Pancreas (tissue), 10 donors: ENCODE measurements at regions not wholly inside any gene's neighbourhood (a gene's known extent, or its start where the extent isn't known, plus 50 kb on each side); places are given as distances from the start of the nearest gene placed in this dataset.

ENCODE experiments used
- ATAC-seq, 4 donors: fragments of 200-7000 bp; cut with Tn5 transposase; one replicate each; pipeline versions ENCODE4 v1.8.0 to v1.9.1; 2020; ENCODE audit warnings: mild to moderate bottlenecking in 4 of 4, moderate library complexity in 4 of 4
- DNase-seq, 6 donors: peaks; one replicate each; pipeline ENCODE4 v3.0.0-alpha.2; 2020
- FAIRE-seq: peaks from 2 replicates; lab custom pipeline; 2012; peaks lifted over from hg19 to GRCh38; lab: Jason Lieb, UNC
- H3K27ac ChIP-seq, 4 donors: fragments of 200-600 bp; sonication (generic); 1 replicate in 3 of 4; 2 replicates in 1 of 4; pipeline versions ENCODE4 v1.5.0 to v1.8.0; 2020
- H3K27me3 ChIP-seq, 4 donors: fragments of 200-600 bp; one replicate each; pipeline ENCODE4 v1.8.0; 2021
- H3K36me3 ChIP-seq, 3 donors: fragments of 200-600 bp; sonication (generic) in 1 of 3; one replicate each; pipeline versions ENCODE4 v1.5.0 to v1.8.0; 2020 to 2021
- H3K4me1 ChIP-seq, 3 donors: fragments of 200-600 bp; one replicate each; pipeline ENCODE4 v1.8.0; 2021
- H3K4me3 ChIP-seq, 4 donors: fragments of 200-600 bp; sonication (generic) in 2 of 4; one replicate each; pipeline versions ENCODE4 v1.5.0 to v1.8.0; 2020 to 2021
- H3K9me3 ChIP-seq, 4 donors: fragments of 200-600 bp; one replicate each; pipeline ENCODE4 v1.8.0; 2021
- CTCF ChIP-seq, 4 donors: fragments of 200-600 bp; sonication (generic) in 3 of 4; IDR thresholded peaks; one replicate each; pipeline versions ENCODE4 v1.5.0 to v1.8.0; 2021; ENCODE audit warnings: antibody characterized with exemption in 4 of 4
- WGBS, 2 donors: extraction: QIAGEN DNeasy Blood & Tissue Kit; methylation state at CpG; one replicate each; pipeline ENCODE4 v1.1.7; 2013; 5-methylcytosine and 5-hydroxymethylcytosine counted together
- intact Hi-C, 3 donors: fragments of 100-400 bp; cut with DNase I; formaldehyde crosslinking; loops; one replicate each; pipeline versions ENCODE4 v1.11.1 to v1.14.2; 2022
- donor health status: healthy with polysubstance abuse.
- donor health status: DM: no; HTN: no; CAD: no; lungs with moderate emphysema.
- donor health status: DM: no; HTN: no; CAD: no.
- donor health status: control.
- donor health status: control.
- donor health status: Bipolar disorder and iron deficiency.
- donor health status: DM: yes; HTN: yes; CAD: no.
- donor health status: DM: no; HTN: no; CAD: no.
- donor health status: DM: no; HTN: no; CAD: no.
- donor health status: DM: yes; HTN: yes; CAD: no.

- Histone ChIP-seq H3K4me1 (peaks cover 0 to 2% (median 0%) of the 10 kb centered on the region in 3 donors), H3K27ac (no peak overlapping the region), H3K27me3 (no peaks in the 10 kb centered on the region), H3K4me3 (no peak overlapping the region), H3K9me3 (no peaks in the 10 kb centered on the region), H3K36me3 (no peaks in the 10 kb centered on the region)
- WGBS, 2 donors = 68 to 69% methylated on average over 3 of the region's 3 CpGs
- FAIRE-seq = no peak
- TF ChIP-seq CTCF (IDR thresholded peaks at IDR 0.05) = no peak
- intact Hi-C loops = no loop called here
- no peak for ATAC-seq
- DNase-seq = no peak
These were observed 505.8 kb upstream of the TNP1 start for GRCh38 chr2:217365656-217366055.

DNA sequence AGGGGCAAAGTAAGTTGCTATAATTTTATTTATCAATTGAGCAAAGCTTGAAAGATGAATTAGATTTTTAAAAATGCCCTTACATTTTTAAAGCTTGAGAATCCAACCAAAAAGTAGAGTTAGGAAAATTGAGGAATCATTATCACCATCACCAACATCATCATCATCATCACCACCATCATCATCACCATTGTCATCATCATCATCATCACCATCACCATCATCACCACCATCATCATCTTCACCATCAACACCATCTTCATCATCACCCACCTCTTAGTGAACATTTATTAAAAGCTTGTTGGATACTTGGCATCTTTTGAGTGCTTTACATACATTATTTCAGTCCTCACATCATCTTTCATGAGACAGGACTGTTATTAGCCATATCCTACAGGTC lies 504.4 kb upstream of the TNP1 start:
- TF ChIP-seq CTCF (IDR thresholded peaks at IDR 0.05) = no peak
- H3K27ac ChIP-seq = no peak overlapping the region

GRCh38 chr2:217363470-217363869 lies 503.6 kb upstream of the TNP1 start:
- ATAC-seq (no peak), FAIRE-seq (no peak), DNase-seq (no peak)
- Histone ChIP-seq H3K36me3 (no peaks in the 10 kb centered on the region), H3K9me3 (no peaks in the 10 kb centered on the region), H3K27ac (no peak overlapping the region), H3K4me1 (peaks cover 0 to 2% (median 0%) of the 10 kb centered on the region in 3 donors), H3K27me3 (no peaks in the 10 kb centered on the region), H3K4me3 (no peak overlapping the region)
- 74 to 75% methylated on average over 3 of the region's 3 CpGs for WGBS, 2 donors
- no peak for TF ChIP-seq CTCF (IDR thresholded peaks at IDR 0.05)
- intact Hi-C loops = no loop called here

More for the DNA sequence above, 504.4 kb upstream of the TNP1 start:
- no peaks in the 10 kb centered on the region for H3K27me3 ChIP-seq
- ATAC-seq (no peak), DNase-seq (no peak), FAIRE-seq (no peak)
- H3K4me1 ChIP-seq = peaks cover 0 to 2% (median 0%) of the 10 kb centered on the region in 3 donors
- intact Hi-C loops = no loop called here
- H3K36me3 ChIP-seq = no peaks in the 10 kb centered on the region
- no peaks in the 10 kb centered on the region for H3K9me3 ChIP-seq
- H3K4me3 ChIP-seq = no peak overlapping the region

DNA sequence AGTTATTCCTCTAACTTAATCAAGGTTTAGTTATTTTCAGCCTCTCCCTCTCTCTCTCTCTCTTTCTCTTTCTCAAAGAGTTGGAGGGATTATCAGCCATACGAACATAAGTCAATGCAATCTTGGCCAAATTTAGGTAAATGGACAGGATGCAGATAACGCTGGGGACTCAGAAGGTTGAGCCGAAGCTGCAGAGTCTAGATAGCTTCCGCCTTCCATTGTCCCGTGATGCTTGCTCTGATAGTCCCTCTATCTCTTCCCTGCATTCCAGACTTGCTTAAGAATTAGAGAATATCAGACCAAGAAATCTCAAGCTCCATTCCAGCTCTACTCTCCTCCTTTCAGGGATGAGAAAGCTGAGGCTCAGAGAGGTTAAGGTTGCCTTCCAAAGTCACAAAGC lies 502.8 kb upstream of the TNP1 start:
- Histone ChIP-seq H3K27ac (no peak overlapping the region), H3K9me3 (no peaks in the 10 kb centered on the region), H3K36me3 (no peaks in the 10 kb centered on the region), H3K4me1 (peaks cover 0 to 2% (median 0%) of the 10 kb centered on the region in 3 donors), H3K4me3 (no peak overlapping the region), H3K27me3 (no peaks in the 10 kb centered on the region)
- no peak for ATAC-seq
- no peak for FAIRE-seq
- intact Hi-C loops = no loop called here
- no peak for TF ChIP-seq CTCF (IDR thresholded peaks at IDR 0.05)
- WGBS, 2 donors = 69 to 70% methylated on average over 5 of the region's 5 CpGs
- no peak for DNase-seq

GRCh38 chr2:217362286-217362685 lies 502.4 kb upstream of the TNP1 start:
- FAIRE-seq = no peak
- no peak for TF ChIP-seq CTCF (IDR thresholded peaks at IDR 0.05)
- peaks cover 0 to 2% (median 0%) of the 10 kb centered on the region in 3 donors for H3K4me1 ChIP-seq
- no peak for ATAC-seq
- H3K4me3 ChIP-seq = no peak overlapping the region
- intact Hi-C loops = no loop called here
- no peak overlapping the region for H3K27ac ChIP-seq
- 87 to 90% methylated on average over 1 of the region's 1 CpG for WGBS, 2 donors
- no peaks in the 10 kb centered on the region for H3K27me3 ChIP-seq
- DNase-seq = no peak
- H3K36me3 ChIP-seq = no peaks in the 10 kb centered on the region
- H3K9me3 ChIP-seq = no peaks in the 10 kb centered on the region
